Keratinocyte (primary cell): ENCODE measurements at regions not wholly inside any gene's neighbourhood (a gene's known extent, or its start where the extent isn't known, plus 50 kb on each side); places are given as distances from the start of the nearest gene placed in this dataset.

Experiments
- DNase-seq: peaks from one replicate; pipeline ENCODE4 v3.0.0-alpha.2; 2011; ENCODE audit warnings: low read depth, missing footprints, low spot score
- FAIRE-seq: peaks from 2 replicates; lab custom pipeline; 2011; peaks lifted over from hg19 to GRCh38; lab: Jason Lieb, UNC
- H2AFZ ChIP-seq: 2 replicates; pipeline ENCODE4 v1.6.0; 2012; ENCODE audit warnings: low read length, control low read depth, inconsistent platforms; ENCODE audit not compliant: control insufficient read depth
- H3K27ac ChIP-seq: 2 replicates; pipeline ENCODE4 v1.5.1; 2011; ENCODE audit warnings: low read length; ENCODE audit not compliant: control insufficient read depth, insufficient read depth
- H3K27me3 ChIP-seq: 3 replicates; pipeline ENCODE4 v1.6.0; 2011; ENCODE audit warnings: low read length; ENCODE audit not compliant: control insufficient read depth, insufficient read depth; ENCODE audit errors: extremely low read depth
- H3K36me3 ChIP-seq, 2 experiments: 2 replicates in 1 of 2; 3 replicates in 1 of 2; pipeline ENCODE4 v1.5.1; 2011; ENCODE audit warnings: low read length in 2 of 2, mild to moderate bottlenecking in 1 of 2; ENCODE audit not compliant: control insufficient read depth in 2 of 2, insufficient read depth in 2 of 2; ENCODE audit errors: extremely low read depth in 1 of 2
- H3K4me1 ChIP-seq: 3 replicates; pipeline ENCODE4 v1.5.1; 2011; ENCODE audit warnings: low read length; ENCODE audit not compliant: control insufficient read depth, insufficient read depth; ENCODE audit errors: extremely low read depth
- H3K4me2 ChIP-seq: 3 replicates; pipeline ENCODE4 v1.6.0; 2011; ENCODE audit warnings: low read depth, low read length; ENCODE audit not compliant: control insufficient read depth, insufficient read depth; ENCODE audit errors: extremely low read depth
- H3K4me3 ChIP-seq, 3 experiments: fragments of 200-600 bp in 1 of 3; sonication (generic) in 1 of 3; 2 replicates in 2 of 3; 3 replicates in 1 of 3; pipeline ENCODE4 v1.5.1; 2011 to 2016; ENCODE audit warnings: low read length in 3 of 3, mild to moderate bottlenecking in 3 of 3, control low read depth in 2 of 3, inconsistent platforms in 1 of 3, low read depth in 1 of 3, mixed read lengths in 1 of 3, mixed run types in 1 of 3, moderate library complexity in 1 of 3; ENCODE audit not compliant: control insufficient read depth in 2 of 3, insufficient read depth in 2 of 3; ENCODE audit errors: extremely low read depth in 1 of 3
- H3K79me2 ChIP-seq: 2 replicates; pipeline ENCODE4 v1.6.0; 2012; ENCODE audit warnings: low read length; ENCODE audit not compliant: control insufficient read depth, insufficient read depth
- H3K9ac ChIP-seq: 3 replicates; pipeline ENCODE4 v1.6.0; 2011; ENCODE audit warnings: low read length; ENCODE audit not compliant: control insufficient read depth, insufficient read depth; ENCODE audit errors: extremely low read depth
- H3K9me1 ChIP-seq: 3 replicates; pipeline ENCODE4 v1.6.0; 2011; ENCODE audit warnings: low read length; ENCODE audit not compliant: control insufficient read depth, insufficient read depth; ENCODE audit errors: extremely low read depth
- H3K9me3 ChIP-seq: 2 replicates; pipeline ENCODE4 v1.5.1; 2012; ENCODE audit warnings: low read depth, low read length; ENCODE audit not compliant: control insufficient read depth
- H4K20me1 ChIP-seq: 3 replicates; pipeline ENCODE4 v1.6.0; 2011; ENCODE audit warnings: low read length; ENCODE audit not compliant: control insufficient read depth, insufficient read depth; ENCODE audit errors: extremely low read depth
- CTCF ChIP-seq, 3 experiments: IDR thresholded peaks in 1 of 3; conservative IDR thresholded peaks in 1 of 3; optimal IDR thresholded peaks in 1 of 3; 2 replicates in 2 of 3; 3 replicates in 1 of 3; pipeline versions ENCODE3 to v1.5.1; 2011; ENCODE audit warnings: low read length in 3 of 3, mild to moderate bottlenecking in 3 of 3, moderate library complexity in 2 of 3, control low read depth in 1 of 3, inconsistent platforms in 1 of 3; ENCODE audit not compliant: insufficient read depth in 2 of 3; ENCODE audit errors: extremely low read depth in 1 of 3
- EZH2 ChIP-seq: IDR thresholded peaks from one replicate; pipeline ENCODE4 v1.6.1; 2012; ENCODE audit warnings: inconsistent platforms, mild to moderate bottlenecking, low read length, moderate library complexity
- dilution Hi-C: fragments of 300-500 bp; cut with MboI; formaldehyde crosslinking; loops from one replicate; pipeline ENCODE4 v1.7.0; 2020; ENCODE audit warnings: low sequenced_read_pairs; ENCODE audit not compliant: extremely low pct_ligation_motif_present

GRCh38 chr7:108794466-108794865 is 224.8 kb downstream of the DNAJB9 start:
- Histone ChIP-seq H3K4me3 (no peak overlapping the region), H3K79me2 (no peaks in the 10 kb centered on the region), H3K4me2 (no peak overlapping the region), H3K9ac (no peak overlapping the region), H4K20me1 (no peaks in the 10 kb centered on the region), H3K27ac (no peak overlapping the region), H3K27me3 (no peaks in the 10 kb centered on the region), H3K4me1 (no peaks in the 10 kb centered on the region), H3K36me3 (no peaks in the 10 kb centered on the region), H3K9me1 (no peaks in the 10 kb centered on the region), H2AFZ (no peak overlapping the region), H3K9me3 (no peaks in the 10 kb centered on the region)
- TF ChIP-seq CTCF (optimal IDR thresholded peaks at IDR 0.05 in 1 of 3, IDR thresholded peaks at IDR 0.05 in 1 of 3, conservative IDR thresholded peaks at IDR 0.05 in 1 of 3; ENCODE audit: extremely low read depth in 1 of 3, insufficient read depth in 2 of 3, low read length in 3 of 3) (no peak), EZH2 (no peak)
- FAIRE-seq = no peak
- no peak for DNase-seq
- dilution Hi-C loops = no loop called here

GRCh38 chr7:108802650-108803049 is 233.0 kb downstream of the DNAJB9 start:
- H3K4me1 ChIP-seq = no peaks in the 10 kb centered on the region
- H3K27ac ChIP-seq = no peak overlapping the region
- H4K20me1 ChIP-seq = no peaks in the 10 kb centered on the region
- H3K27me3 ChIP-seq = no peaks in the 10 kb centered on the region
- no peak overlapping the region for H2AFZ ChIP-seq
- FAIRE-seq (no peak), DNase-seq (no peak)
- no peaks in the 10 kb centered on the region for H3K79me2 ChIP-seq
- no peak overlapping the region for H3K4me2 ChIP-seq
- no peaks in the 10 kb centered on the region for H3K9me3 ChIP-seq
- no peak overlapping the region for H3K4me3 ChIP-seq
- TF ChIP-seq EZH2 (no peak), CTCF (optimal IDR thresholded peaks at IDR 0.05 in 1 of 3, IDR thresholded peaks at IDR 0.05 in 1 of 3, conservative IDR thresholded peaks at IDR 0.05 in 1 of 3; ENCODE audit: extremely low read depth in 1 of 3, insufficient read depth in 2 of 3, low read length in 3 of 3) (no peak)
- no peak overlapping the region for H3K9ac ChIP-seq
- no peaks in the 10 kb centered on the region for H3K9me1 ChIP-seq
- dilution Hi-C loops = no loop called here
- H3K36me3 ChIP-seq = no peaks in the 10 kb centered on the region
